T-cell (primary cell): ENCODE measurements at regions not wholly inside any gene's neighbourhood (a gene's known extent, or its start where the extent isn't known, plus 50 kb on each side); places are given as distances from the start of the nearest gene placed in this dataset.

Source experiments
- ATAC-seq, 4 experiments: fragments of 200-7000 bp in 3 of 4; fragments of 150-1000 bp in 1 of 4; cut with Tn5 transposase; replicated peaks in 1 of 4; 1 replicate in 3 of 4; 2 replicates in 1 of 4; pipeline ENCODE4 v1.10.0; 2021; ENCODE audit warnings: moderate library complexity in 3 of 4, mild to moderate bottlenecking in 2 of 4, moderate number of reproducible peaks in 1 of 4
- CTCF ChIA-PET, 2 donors: fragments of 300-600 bp; sonication (Branson Sonifier 250); formaldehyde crosslinking; loops; one replicate each; lab custom pipeline; 2022; ENCODE audit warnings: antibody characterized with exemption in 2 of 2; lab: Charles Lee
- POLR2A ChIA-PET, 2 donors: fragments of 300-600 bp; sonication (Branson Sonifier 250); formaldehyde crosslinking; loops; one replicate each; lab custom pipeline; 2022; ENCODE audit warnings: antibody characterized with exemption in 2 of 2; lab: Charles Lee
- DNase-seq, 35 experiments: peaks; one replicate each; pipeline versions ENCODE4 v3.0.0 to v3.0.0-alpha.2; 2013 to 2023
- H3K27ac ChIP-seq: one replicate; pipeline ENCODE4 v1.5.1; 2013; ENCODE audit warnings: low read length
- H3K27me3 ChIP-seq, 2 experiments: replicated peaks in 1 of 2; 1 replicate in 1 of 2; 2 replicates in 1 of 2; pipeline versions ENCODE4 v1.6.1 to v1.7.0; 2013; ENCODE audit warnings: low read length in 1 of 2, mixed read lengths in 1 of 2; ENCODE audit not compliant: control insufficient read depth in 2 of 2, insufficient read depth in 2 of 2; ENCODE audit errors: extremely low read depth in 1 of 2
- H3K36me3 ChIP-seq, 2 donors: 1 replicate in 1 of 2; 2 replicates in 1 of 2; pipeline versions ENCODE4 v1.6.1 to v1.7.0; 2013; ENCODE audit warnings: low read length in 1 of 2; ENCODE audit not compliant: control insufficient read depth in 2 of 2, insufficient read depth in 1 of 2; ENCODE audit errors: extremely low read depth in 1 of 2
- H3K4me1 ChIP-seq, 2 experiments: 1 replicate in 1 of 2; 2 replicates in 1 of 2; pipeline versions ENCODE4 v1.6.1 to v1.7.0; 2013; ENCODE audit warnings: low read length in 2 of 2, mixed read lengths in 1 of 2; ENCODE audit not compliant: insufficient read depth in 2 of 2, control insufficient read depth in 1 of 2; ENCODE audit errors: extremely low read depth in 1 of 2
- H3K4me3 ChIP-seq, 2 donors: 1 replicate in 1 of 2; 2 replicates in 1 of 2; pipeline versions ENCODE4 v1.5.1 to v1.7.0; 2013; ENCODE audit warnings: mild to moderate bottlenecking in 2 of 2, low read length in 1 of 2, moderate library complexity in 1 of 2; ENCODE audit not compliant: control insufficient read depth in 1 of 2; ENCODE audit errors: extremely low read depth in 1 of 2
- H3K9me3 ChIP-seq: 2 replicates; pipeline ENCODE4 v1.7.0; 2013
- H3K27ac Mint-ChIP-seq, 2 donors: one replicate each; pipeline ENCODE4 v1.8.0; 2020 to 2021; ENCODE audit warnings: mild to moderate bottlenecking in 2 of 2, mixed read lengths in 2 of 2
- H3K27me3 Mint-ChIP-seq, 2 donors: one replicate each; pipeline ENCODE4 v1.8.0; 2021 to 2022; ENCODE audit warnings: mixed read lengths in 2 of 2
- H3K36me3 Mint-ChIP-seq: one replicate; pipeline ENCODE4 v1.8.0; 2021; ENCODE audit warnings: mixed read lengths
- H3K4me1 Mint-ChIP-seq, 3 donors: one replicate each; pipeline ENCODE4 v1.8.0; 2020 to 2022; ENCODE audit warnings: mixed read lengths in 3 of 3, mild to moderate bottlenecking in 1 of 3
- H3K4me3 Mint-ChIP-seq, 3 donors: one replicate each; pipeline ENCODE4 v1.8.0; 2020 to 2022; ENCODE audit warnings: mild to moderate bottlenecking in 3 of 3, mixed read lengths in 3 of 3, moderate library complexity in 3 of 3
- H3K9me3 Mint-ChIP-seq, 3 donors: one replicate each; pipeline ENCODE4 v1.8.0; 2020 to 2022; ENCODE audit warnings: mixed read lengths in 3 of 3
- WGBS: methylation state at CpG from one replicate; pipeline ENCODE4 v1.1.5; 2013; ENCODE audit warnings: missing lambda C conversion rate; ENCODE audit not compliant: insufficient coverage; 5-methylcytosine and 5-hydroxymethylcytosine counted together

- H3K4me1 Mint-ChIP-seq, result no peaks in the 10 kb centered on the region
- H3K27me3 ChIP-seq, result no peaks in the 10 kb centered on the region
- no peak overlapping the region for H3K27ac ChIP-seq
- H3K9me3 ChIP-seq, result no peaks in the 10 kb centered on the region
- no peak overlapping the region for H3K4me3 ChIP-seq
- ChIA-PET POLR2A (no interaction called here), CTCF (no interaction called here)
- no peak for ATAC-seq
- H3K36me3 Mint-ChIP-seq, result no peaks in the 10 kb centered on the region
- WGBS, result no CpG with 5 or more reads among the region's 3 CpGs
- H3K9me3 Mint-ChIP-seq, result peaks cover 0 to 11% (median 0%) of the 10 kb centered on the region in 3 donors
- no peak for DNase-seq
- H3K27ac Mint-ChIP-seq, result no peak overlapping the region
- no peaks in the 10 kb centered on the region for H3K4me1 ChIP-seq
- no peaks in the 10 kb centered on the region for H3K36me3 ChIP-seq
- H3K27me3 Mint-ChIP-seq, result no peaks in the 10 kb centered on the region
- H3K4me3 Mint-ChIP-seq, result no peak overlapping the region
Observed at GRCh38 chr2:185202945-185203528, 535.6 kb upstream of the FSIP2 start.

- whole genome bisulfite sequencing, result no CpG with 5 or more reads among the region's 1 CpG
- CTCF ChIA-PET, result no interaction called here
- Mint-ChIP-seq H3K9me3 (peaks cover 3 to 15% (median 4%) of the 10 kb centered on the region in 3 donors), H3K36me3 (no peaks in the 10 kb centered on the region), H3K27ac (no peak overlapping the region), H3K4me1 (no peaks in the 10 kb centered on the region), H3K4me3 (no peak overlapping the region), H3K27me3 (no peaks in the 10 kb centered on the region)
- ATAC-seq (no peak), DNase-seq (no peak)
- H3K4me1 ChIP-seq, result no peaks in the 10 kb centered on the region
- POLR2A ChIA-PET, result no interaction called here
- H3K36me3 ChIP-seq, result no peaks in the 10 kb centered on the region
- H3K9me3 ChIP-seq, result no peaks in the 10 kb centered on the region
- no peak overlapping the region for H3K27ac ChIP-seq
- no peak overlapping the region for H3K4me3 ChIP-seq
- H3K27me3 ChIP-seq, result no peaks in the 10 kb centered on the region
Observed at GRCh38 chr2:185208261-185208660, 530.3 kb upstream of the FSIP2 start.

GRCh38 chr2:185215497-185215896 is 523.1 kb upstream of the FSIP2 start:
- ATAC-seq (no peak), DNase-seq (no peak)
- Histone ChIP-seq H3K4me1 (no peaks in the 10 kb centered on the region), H3K4me3 (no peak overlapping the region), H3K9me3 (no peaks in the 10 kb centered on the region), H3K36me3 (no peaks in the 10 kb centered on the region), H3K27ac (no peak overlapping the region), H3K27me3 (no peaks in the 10 kb centered on the region)
- ChIA-PET POLR2A (no interaction called here), CTCF (no interaction called here)
- 78% methylated on average over 1 of the region's 3 CpGs for WGBS
- Mint-ChIP-seq H3K4me1 (no peaks in the 10 kb centered on the region), H3K9me3 (peaks cover 6 to 7% (median 7%) of the 10 kb centered on the region in 3 donors), H3K36me3 (no peaks in the 10 kb centered on the region), H3K4me3 (no peak overlapping the region), H3K27ac (no peak overlapping the region), H3K27me3 (no peaks in the 10 kb centered on the region)

GRCh38 chr2:185219981-185220380 is 518.6 kb upstream of the FSIP2 start:
- Mint-ChIP-seq H3K27ac (no peak overlapping the region), H3K27me3 (no peaks in the 10 kb centered on the region), H3K36me3 (no peaks in the 10 kb centered on the region), H3K4me1 (no peaks in the 10 kb centered on the region), H3K9me3 (peaks cover 2 to 5% (median 4%) of the 10 kb centered on the region in 3 donors), H3K4me3 (no peak overlapping the region)
- no CpG with 5 or more reads among the region's 3 CpGs for WGBS
- H3K9me3 ChIP-seq, result no peaks in the 10 kb centered on the region
- DNase-seq (no peak), ATAC-seq (no peak)
- H3K4me1 ChIP-seq, result no peaks in the 10 kb centered on the region
- no peak overlapping the region for H3K4me3 ChIP-seq
- ChIA-PET CTCF (no interaction called here), POLR2A (no interaction called here)
- no peaks in the 10 kb centered on the region for H3K27me3 ChIP-seq
- H3K27ac ChIP-seq, result no peak overlapping the region
- no peaks in the 10 kb centered on the region for H3K36me3 ChIP-seq

- WGBS, result no CpG with 5 or more reads among the region's 1 CpG
- Mint-ChIP-seq H3K4me3 (no peak overlapping the region), H3K27me3 (no peaks in the 10 kb centered on the region), H3K9me3 (peaks cover 0 to 3% (median 3%) of the 10 kb centered on the region in 3 donors), H3K27ac (no peak overlapping the region), H3K36me3 (no peaks in the 10 kb centered on the region), H3K4me1 (no peaks in the 10 kb centered on the region)
- H3K4me3 ChIP-seq, result no peak overlapping the region
- no peaks in the 10 kb centered on the region for H3K4me1 ChIP-seq
- H3K9me3 ChIP-seq, result no peaks in the 10 kb centered on the region
- no peak overlapping the region for H3K27ac ChIP-seq
- CTCF ChIA-PET, result no interaction called here
- DNase-seq (no peak), ATAC-seq (no peak)
- POLR2A ChIA-PET, result no interaction called here
- no peaks in the 10 kb centered on the region for H3K27me3 ChIP-seq
- no peaks in the 10 kb centered on the region for H3K36me3 ChIP-seq
Observed at GRCh38 chr2:185222311-185222710, 516.3 kb upstream of the FSIP2 start.

- CTCF ChIA-PET, result no interaction called here
- no peaks in the 10 kb centered on the region for H3K4me1 Mint-ChIP-seq
- no peaks in the 10 kb centered on the region for H3K36me3 Mint-ChIP-seq
Observed at GRCh38 chr2:185227391-185227790, 511.2 kb upstream of the FSIP2 start.

GRCh38 chr2:185239491-185239890 is 499.1 kb upstream of the FSIP2 start:
- H3K27ac ChIP-seq, result no peak overlapping the region
- H3K36me3 Mint-ChIP-seq, result no peaks in the 10 kb centered on the region
- no peaks in the 10 kb centered on the region for H3K27me3 ChIP-seq
- no peak overlapping the region for H3K27ac Mint-ChIP-seq
- WGBS, result no CpG with 5 or more reads among the region's 1 CpG
- no peak overlapping the region for H3K4me3 ChIP-seq
- no peak overlapping the region for H3K4me3 Mint-ChIP-seq
- DNase-seq (no peak), ATAC-seq (no peak)
- ChIA-PET POLR2A (no interaction called here), CTCF (no interaction called here)
- H3K4me1 Mint-ChIP-seq, result no peaks in the 10 kb centered on the region
- no peaks in the 10 kb centered on the region for H3K4me1 ChIP-seq
- H3K9me3 ChIP-seq, result no peaks in the 10 kb centered on the region
- peaks cover 11 to 22% (median 12%) of the 10 kb centered on the region in 3 donors for H3K9me3 Mint-ChIP-seq
- H3K36me3 ChIP-seq, result no peaks in the 10 kb centered on the region
- H3K27me3 Mint-ChIP-seq, result no peaks in the 10 kb centered on the region

More at GRCh38 chr2:185227391-185227790, 511.2 kb upstream of the FSIP2 start:
- H3K9me3 ChIP-seq, result no peaks in the 10 kb centered on the region
- H3K27ac ChIP-seq, result no peak overlapping the region
- Mint-ChIP-seq H3K27ac (no peak overlapping the region), H3K27me3 (no peaks in the 10 kb centered on the region), H3K4me3 (no peak overlapping the region), H3K9me3 (peaks cover 0 to 7% (median 6%) of the 10 kb centered on the region in 3 donors)
- no peak overlapping the region for H3K4me3 ChIP-seq
- no peaks in the 10 kb centered on the region for H3K27me3 ChIP-seq
- H3K36me3 ChIP-seq, result no peaks in the 10 kb centered on the region
- ATAC-seq (no peak), DNase-seq (no peak)
- H3K4me1 ChIP-seq, result no peaks in the 10 kb centered on the region
- POLR2A ChIA-PET, result no interaction called here
- no CpG with 5 or more reads among the region's 3 CpGs for WGBS
